SK-N-SH (cell line): ENCODE measurements at regions not wholly inside any gene's neighbourhood (a gene's known extent, or its start where the extent isn't known, plus 50 kb on each side); places are given as distances from the start of the nearest gene placed in this dataset.

ENCODE experiments used
- CTCF ChIA-PET: fragments of 300-600, 350-600 bp; formaldehyde crosslinking; extraction: SDS; loops from one replicate; lab custom pipeline; 2021; lab: Yijun Ruan, JAX
- POLR2A ChIA-PET: fragments of 350-600 bp; sonication (Branson Sonifier 250); formaldehyde crosslinking; extraction: SDS; loops from one replicate; lab custom pipeline; 2020; ENCODE audit warnings: antibody characterized with exemption, inconsistent platforms; lab: Yijun Ruan, JAX
- DNase-seq: peaks from one replicate; pipeline ENCODE4 v3.0.0; 2012
- H2AFZ ChIP-seq: fragments of 200-600 bp; sonication (generic); 2 replicates; pipeline ENCODE4 v1.8.1; 2016; ENCODE audit warnings: antibody characterized with exemption, mild to moderate bottlenecking, low read depth
- H3F3A ChIP-seq: fragments of 200-600 bp; sonication (generic); replicated peaks from 2 replicates; pipeline ENCODE3; 2016; ENCODE audit warnings: antibody characterized with exemption, mild to moderate bottlenecking; ENCODE audit not compliant: insufficient read depth
- H3K27ac ChIP-seq, 2 experiments: fragments of 200-500 bp in 1 of 2; fragments of 200-600 bp in 1 of 2; sonication (Bioruptor generic) in 1 of 2; sonication (generic), shearing (Covaris generic) in 1 of 2; 2 replicates each; pipeline versions ENCODE4 v1.5.1 to v1.6.1; 2014 to 2016; ENCODE audit warnings: low read depth in 2 of 2, inconsistent platforms in 1 of 2, low read length in 1 of 2, mild to moderate bottlenecking in 1 of 2, mixed read lengths in 1 of 2
- H3K27me3 ChIP-seq: fragments of 200-600 bp; sonication (generic), shearing (Covaris generic); 2 replicates; pipeline ENCODE4 v1.6.1; 2016; ENCODE audit warnings: mixed run types; ENCODE audit not compliant: insufficient read depth
- H3K36me3 ChIP-seq, 2 experiments: fragments of 200-500 bp in 1 of 2; fragments of 200-600 bp in 1 of 2; sonication (Bioruptor generic) in 1 of 2; sonication (generic) in 1 of 2; replicated peaks in 1 of 2; 2 replicates each; pipeline versions ENCODE3 to v1.5.1; 2014 to 2016; ENCODE audit warnings: low read length in 1 of 2, mild to moderate bottlenecking in 1 of 2; ENCODE audit not compliant: insufficient read depth in 2 of 2, control insufficient read depth in 1 of 2
- H3K4me1 ChIP-seq, 2 experiments: fragments of 200-500 bp in 1 of 2; fragments of 200-600 bp in 1 of 2; sonication (Bioruptor generic) in 1 of 2; sonication (generic), shearing (Covaris generic) in 1 of 2; 2 replicates each; pipeline versions ENCODE4 v1.5.1 to v1.6.1; 2014 to 2016; ENCODE audit warnings: low read depth in 1 of 2, low read length in 1 of 2, mixed run types in 1 of 2; ENCODE audit not compliant: insufficient read depth in 2 of 2, control insufficient read depth in 1 of 2
- H3K4me2 ChIP-seq: fragments of 200-600 bp; sonication (generic), shearing (Covaris generic); 2 replicates; pipeline ENCODE4 v1.6.1; 2017; ENCODE audit warnings: mixed run types
- H3K4me3 ChIP-seq, 2 experiments: fragments of 200-500 bp in 1 of 2; fragments of 200-600 bp in 1 of 2; sonication (Bioruptor generic) in 1 of 2; sonication (generic), shearing (Covaris generic) in 1 of 2; 2 replicates each; pipeline versions ENCODE4 v1.5.1 to v1.8.1; 2014 to 2016; ENCODE audit warnings: low read depth in 2 of 2, inconsistent platforms in 1 of 2, low read length in 1 of 2, mild to moderate bottlenecking in 1 of 2, mixed read lengths in 1 of 2, moderate library complexity in 1 of 2
- H3K79me2 ChIP-seq: fragments of 200-600 bp; sonication (generic); 2 replicates; pipeline ENCODE4 v1.8.1; 2017; ENCODE audit warnings: mild to moderate bottlenecking; ENCODE audit not compliant: insufficient read depth
- H3K9ac ChIP-seq: fragments of 200-600 bp; sonication (generic); 2 replicates; pipeline ENCODE4 v1.6.1; 2017; ENCODE audit warnings: mixed run types
- H3K9me2 ChIP-seq: fragments of 200-600 bp; sonication (generic); 2 replicates; pipeline ENCODE4 v1.6.1; 2017; ENCODE audit warnings: mixed run types
- H3K9me3 ChIP-seq: fragments of 200-600 bp; sonication (generic); 2 replicates; pipeline ENCODE4 v1.6.1; 2017; ENCODE audit warnings: mixed run types, mild to moderate bottlenecking, moderate library complexity
- H4K20me1 ChIP-seq: fragments of 200-600 bp; sonication (generic); 2 replicates; pipeline ENCODE4 v1.6.1; 2017; ENCODE audit warnings: mild to moderate bottlenecking, mixed run types; ENCODE audit not compliant: insufficient read depth
- CTCF ChIP-seq: fragments of 200-600 bp; sonication (generic); IDR thresholded peaks from 2 replicates; pipeline ENCODE4 v1.6.1; 2017; ENCODE audit warnings: antibody characterized with exemption, mild to moderate bottlenecking, moderate library complexity
- ELF1 ChIP-seq: IDR thresholded peaks from 2 replicates; pipeline ENCODE4 v1.4.0; 2012
- EP300 ChIP-seq, 2 experiments: IDR thresholded peaks; 2 replicates each; pipeline versions ENCODE4 v1.4.0 to v1.6.1; 2012; ENCODE audit warnings: borderline replicate concordance in 1 of 2, low read depth in 1 of 2, low read length in 1 of 2
- FOSL2 ChIP-seq: IDR thresholded peaks from 2 replicates; pipeline ENCODE4 v1.4.0; 2012; ENCODE audit warnings: low read depth, mild to moderate bottlenecking, moderate library complexity, borderline replicate concordance
- FOXJ3 ChIP-seq: sonication (generic); formaldehyde crosslinking; IDR thresholded peaks from 2 replicates; pipeline ENCODE4 v1.5.1; 2020; ENCODE audit warnings: mild to moderate bottlenecking, missing genetic modification reagents
- GABPA ChIP-seq: IDR thresholded peaks from 2 replicates; pipeline ENCODE4 v1.4.0; 2012; ENCODE audit warnings: low read depth, mild to moderate bottlenecking
- JUND ChIP-seq: IDR thresholded peaks from 2 replicates; pipeline ENCODE4 v1.4.0; 2012
- MAX ChIP-seq: IDR thresholded peaks from 2 replicates; pipeline ENCODE4 v1.4.0; 2012; ENCODE audit warnings: low read depth
- MEF2A ChIP-seq: IDR thresholded peaks from 2 replicates; pipeline ENCODE4 v1.4.0; 2012; ENCODE audit warnings: low read depth, borderline replicate concordance
- MXI1 ChIP-seq: IDR thresholded peaks from 2 replicates; pipeline ENCODE4 v1.6.1; 2012; ENCODE audit warnings: mild to moderate bottlenecking, low read depth, low read length, improper control_type of control experiment
- NFIC ChIP-seq: IDR thresholded peaks from 2 replicates; pipeline ENCODE4 v1.4.0; 2012; ENCODE audit warnings: borderline replicate concordance
- NRF1 ChIP-seq: IDR thresholded peaks from 2 replicates; pipeline ENCODE4 v1.6.1; 2012; ENCODE audit warnings: low read depth, mild to moderate bottlenecking, low read length
- POLR2AphosphoS5 ChIP-seq: IDR thresholded peaks from 2 replicates; pipeline ENCODE4 v1.6.1; 2012; ENCODE audit warnings: low read depth, low read length
- RAD21 ChIP-seq: IDR thresholded peaks from 2 replicates; pipeline ENCODE4 v1.6.1; 2012; ENCODE audit warnings: mild to moderate bottlenecking, low read length
- RCOR1 ChIP-seq: fragments of 150-350 bp; IDR thresholded peaks from 2 replicates; pipeline ENCODE4 v1.6.1; 2017; ENCODE audit warnings: antibody characterized with exemption, low read length
- REST ChIP-seq: IDR thresholded peaks from 2 replicates; pipeline ENCODE4 v1.6.1; 2012; ENCODE audit warnings: mild to moderate bottlenecking, low read depth, low read length, moderate library complexity
- TCF12 ChIP-seq: IDR thresholded peaks from 2 replicates; pipeline ENCODE4 v1.4.0; 2012
- USF2 ChIP-seq: fragments of 150-350 bp; IDR thresholded peaks from 2 replicates; pipeline ENCODE4 v1.6.1; 2017; ENCODE audit warnings: antibody characterized with exemption, low read length, low read depth, borderline replicate concordance
- WGBS: methylation state at CpG from one replicate; pipeline ENCODE4 v1.1.6; 2017; ENCODE audit warnings: low lambda C conversion rate; 5-methylcytosine and 5-hydroxymethylcytosine counted together
- TF ChIP-seq, protein P1 (sequence below): IDR thresholded peaks from 2 replicates; pipeline ENCODE4; 2012
- TF ChIP-seq, protein P2 (sequence below): fragments of 150-350 bp; IDR thresholded peaks from 2 replicates; pipeline ENCODE4 v1.6.1; 2016; ENCODE audit warnings: mild to moderate bottlenecking, low read depth, low read length

GRCh38 chr10:55551603-55552002, 750.6 kb upstream of the PCDH15 start (continued):
- TF ChIP-seq, protein P1, sequence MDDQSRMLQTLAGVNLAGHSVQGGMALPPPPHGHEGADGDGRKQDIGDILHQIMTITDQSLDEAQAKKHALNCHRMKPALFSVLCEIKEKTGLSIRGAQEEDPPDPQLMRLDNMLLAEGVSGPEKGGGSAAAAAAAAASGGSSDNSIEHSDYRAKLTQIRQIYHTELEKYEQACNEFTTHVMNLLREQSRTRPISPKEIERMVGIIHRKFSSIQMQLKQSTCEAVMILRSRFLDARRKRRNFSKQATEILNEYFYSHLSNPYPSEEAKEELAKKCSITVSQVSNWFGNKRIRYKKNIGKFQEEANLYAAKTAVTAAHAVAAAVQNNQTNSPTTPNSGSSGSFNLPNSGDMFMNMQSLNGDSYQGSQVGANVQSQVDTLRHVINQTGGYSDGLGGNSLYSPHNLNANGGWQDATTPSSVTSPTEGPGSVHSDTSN = no peak
- no peak for TF ChIP-seq TCF12
- no peak for TF ChIP-seq GABPA
- TF ChIP-seq EP300 (IDR thresholded peaks at IDR 0.05; ENCODE audit: borderline replicate concordance in 1 of 2, low read depth in 1 of 2, low read length in 1 of 2) = no peak
- no peak for TF ChIP-seq NRF1
- TF ChIP-seq USF2 = no peak
- TF ChIP-seq RAD21 = no peak

DNA sequence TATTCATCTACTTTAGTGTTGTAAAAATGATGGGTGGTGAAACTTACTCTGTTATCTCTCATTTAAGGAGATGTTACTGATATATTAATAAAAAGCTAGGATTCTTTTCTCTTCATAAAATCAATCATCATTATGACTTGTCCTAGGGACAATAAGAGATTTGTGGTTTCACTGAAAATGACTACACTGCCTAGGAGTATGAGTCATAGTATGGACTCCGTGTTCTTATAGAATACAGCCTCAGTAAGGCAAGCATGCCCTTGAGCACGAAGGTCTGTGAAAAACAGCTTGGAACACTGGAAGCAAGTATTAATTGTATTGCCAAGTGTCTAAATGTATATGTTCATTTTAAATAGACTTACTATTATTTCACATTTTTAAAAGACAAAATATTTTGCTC, 749.2 kb upstream of the PCDH15 start:
- no peak overlapping the region; the same call in 1 of the 2 replicates for H2AFZ ChIP-seq
- H3K79me2 ChIP-seq = no peaks in the 10 kb centered on the region
- DNase-seq = no peak
- ChIA-PET CTCF (no interaction called here), POLR2A (no interaction called here)
- H3K9me2 ChIP-seq = no peaks in the 10 kb centered on the region
- H3K4me2 ChIP-seq = no peak overlapping the region
- no peak overlapping the region for H3K9ac ChIP-seq
- no peaks in the 10 kb centered on the region for H4K20me1 ChIP-seq
- H3K27me3 ChIP-seq = no peaks in the 10 kb centered on the region
- H3K36me3 ChIP-seq = no peaks in the 10 kb centered on the region
- no peaks in the 10 kb centered on the region for H3F3A ChIP-seq
- WGBS = 11% methylated on average over 2 of the region's 2 CpGs
- no peaks in the 10 kb centered on the region for H3K9me3 ChIP-seq
- H3K4me3 ChIP-seq = no peak overlapping the region
- TF ChIP-seq, protein P2, sequence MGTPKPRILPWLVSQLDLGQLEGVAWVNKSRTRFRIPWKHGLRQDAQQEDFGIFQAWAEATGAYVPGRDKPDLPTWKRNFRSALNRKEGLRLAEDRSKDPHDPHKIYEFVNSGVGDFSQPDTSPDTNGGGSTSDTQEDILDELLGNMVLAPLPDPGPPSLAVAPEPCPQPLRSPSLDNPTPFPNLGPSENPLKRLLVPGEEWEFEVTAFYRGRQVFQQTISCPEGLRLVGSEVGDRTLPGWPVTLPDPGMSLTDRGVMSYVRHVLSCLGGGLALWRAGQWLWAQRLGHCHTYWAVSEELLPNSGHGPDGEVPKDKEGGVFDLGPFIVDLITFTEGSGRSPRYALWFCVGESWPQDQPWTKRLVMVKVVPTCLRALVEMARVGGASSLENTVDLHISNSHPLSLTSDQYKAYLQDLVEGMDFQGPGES = no peak
- TF ChIP-seq POLR2AphosphoS5 = no peak
- TF ChIP-seq MEF2A = no peak
- TF ChIP-seq TCF12 = peak; percentile 21; the same call in 1 of the 2 replicates
- no peak for TF ChIP-seq REST
- no peak for TF ChIP-seq NRF1
- no peak for TF ChIP-seq CTCF
- TF ChIP-seq JUND = peak; percentile 36; the same call in 1 of the 2 replicates
- no peak for TF ChIP-seq GABPA
- TF ChIP-seq ELF1 = no peak
- TF ChIP-seq, protein P1 = peak; percentile 42
- TF ChIP-seq RAD21 = no peak
- peak; percentile 42; the same call in 1 of the 2 replicates for TF ChIP-seq FOSL2
- no peak for TF ChIP-seq MXI1
- no peak for TF ChIP-seq MAX
- no peak for TF ChIP-seq RCOR1
- no peak for TF ChIP-seq NFIC
- TF ChIP-seq FOXJ3 (CRISPR knock-in tag) = no peak
- H3K4me1 ChIP-seq = no peaks in the 10 kb centered on the region
- no peak overlapping the region for H3K27ac ChIP-seq
